Activated T-cell treated with anti-CD3 and anti-CD28 coated beads for 4 hours (primary cell): ENCODE measurements at regions not wholly inside any gene's neighbourhood (a gene's known extent, or its start where the extent isn't known, plus 50 kb on each side); places are given as distances from the start of the nearest gene placed in this dataset.
"Not testable (repeated sequence)": the region's sequence is repeated elsewhere in the genome, so short reads cannot be mapped to it uniquely, and the experiment has no call there.

Source experiments
- DNase-seq: peaks from one replicate; pipeline ENCODE4 v3.0.0-alpha.2; 2020

DNA sequence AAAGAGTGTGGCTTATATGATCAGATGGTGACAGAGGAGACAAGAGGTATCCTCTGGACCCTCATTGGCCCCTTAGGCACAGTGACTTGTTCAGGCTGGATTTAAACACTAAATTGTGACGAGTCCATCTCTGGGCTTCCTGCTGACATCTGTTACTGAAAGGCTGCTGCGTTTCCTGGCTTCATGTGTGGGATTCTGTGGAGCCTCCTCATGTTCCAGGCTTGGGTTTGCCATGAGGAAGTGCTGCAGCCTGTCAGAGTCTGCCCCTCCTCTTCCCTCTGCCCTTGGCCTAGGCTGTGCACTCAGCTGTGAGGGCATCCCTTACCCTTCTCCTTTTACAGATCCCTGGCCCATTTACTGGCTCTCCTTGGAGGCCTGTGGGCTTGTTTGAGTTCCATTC, 159.1 kb upstream of the TTC29 start:
- DNase-seq: no peak

DNA sequence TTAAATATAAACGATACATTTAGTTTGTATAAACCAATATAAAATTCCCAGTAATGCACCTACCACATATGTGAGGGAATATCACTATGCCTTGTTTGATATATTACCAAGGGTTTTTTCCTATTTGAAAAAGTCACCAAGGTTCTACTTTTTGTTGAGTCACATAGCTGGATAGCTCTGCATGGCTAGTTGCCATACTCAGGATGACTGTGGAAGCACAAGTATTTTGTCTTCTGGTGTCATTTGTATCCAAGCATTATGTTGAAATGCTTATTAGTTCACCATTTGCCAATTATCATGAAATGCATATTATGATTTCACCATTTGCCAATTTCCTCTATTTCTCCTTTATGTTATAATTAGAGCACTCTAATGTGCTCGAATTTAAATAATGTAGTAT, 162.7 kb upstream of the TTC29 start:
- no peak for DNase-seq

DNA sequence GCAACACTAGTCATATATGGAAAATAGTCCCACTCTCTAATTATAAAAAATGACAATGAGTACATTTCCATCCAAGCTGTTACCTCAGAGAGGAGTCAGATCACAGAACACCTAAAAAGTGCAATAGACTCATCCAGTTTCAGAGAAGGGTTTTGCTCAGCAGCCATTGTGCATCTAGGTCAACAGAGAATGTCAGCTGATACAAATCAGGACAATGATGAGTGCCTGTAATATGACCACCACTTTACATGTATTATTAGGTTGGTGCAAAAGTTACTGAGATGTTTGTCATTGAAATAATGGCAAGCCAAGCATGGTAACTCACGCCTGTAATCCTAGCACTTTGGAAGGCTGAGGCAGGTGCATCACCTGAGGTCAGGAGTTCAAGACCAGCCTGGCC, 164.1 kb upstream of the TTC29 start:
- no peak for DNase-seq

DNA sequence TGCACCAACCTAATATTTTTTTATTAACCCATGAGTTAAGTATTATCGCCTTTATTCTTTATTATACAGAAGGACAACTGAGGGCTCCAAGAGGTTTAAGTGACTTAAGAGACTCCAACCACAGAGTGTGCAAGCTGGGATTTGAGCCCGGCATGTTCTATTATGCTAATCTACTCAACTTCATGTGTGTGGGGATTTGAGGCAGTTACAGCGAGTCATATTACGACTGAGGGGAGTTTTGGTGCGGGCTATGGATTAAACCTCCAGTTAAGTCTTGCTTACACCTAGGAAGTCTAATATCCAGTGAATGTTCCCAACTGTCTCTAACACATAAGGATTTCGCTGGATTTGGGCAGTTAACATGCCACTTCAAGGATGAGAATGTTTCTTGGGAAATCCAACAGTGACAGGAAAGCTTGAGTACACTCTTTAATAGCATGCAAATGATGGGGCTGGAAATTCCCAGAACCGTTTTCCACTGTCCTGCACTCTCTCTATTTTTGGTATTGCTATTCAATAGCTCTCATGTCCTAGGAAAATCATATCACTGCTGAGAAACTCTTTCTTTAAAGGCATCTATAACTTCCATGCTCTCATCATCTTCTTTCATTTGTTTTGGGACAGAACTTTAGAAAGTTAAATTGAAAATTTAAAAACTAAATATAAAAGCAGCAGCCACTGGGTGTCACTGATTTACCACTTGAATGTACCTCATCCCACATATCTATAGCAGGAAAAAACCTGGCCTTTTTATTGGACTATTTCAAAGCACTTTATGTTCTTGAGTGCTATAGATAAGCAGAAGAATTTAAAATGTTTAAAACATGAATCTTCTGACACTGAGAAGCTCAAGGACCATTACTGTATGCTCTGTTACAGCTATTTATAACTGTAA, 165.1 kb upstream of the TTC29 start:
- no peak for DNase-seq

DNA sequence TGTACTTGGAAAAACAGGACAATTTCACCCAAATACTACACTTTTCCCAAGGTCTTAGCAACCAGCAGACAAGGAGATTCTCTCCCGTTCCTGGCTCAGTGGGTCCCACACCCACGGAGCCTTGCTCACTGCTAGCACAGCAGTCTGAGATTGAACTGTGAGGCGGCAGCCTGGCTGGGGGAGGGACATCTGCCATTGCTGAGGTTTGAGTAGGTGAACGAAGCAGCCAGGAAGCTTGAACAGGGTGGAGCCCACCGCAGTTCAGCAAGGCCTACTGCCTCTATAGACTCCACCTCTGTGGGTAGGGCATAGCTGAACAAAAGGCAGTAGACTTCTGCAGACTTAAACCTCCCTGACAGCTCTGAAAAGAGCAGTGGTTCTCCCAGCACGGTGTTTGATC, 166.5 kb upstream of the TTC29 start:
- DNase-seq: not testable (repeated sequence)

DNA sequence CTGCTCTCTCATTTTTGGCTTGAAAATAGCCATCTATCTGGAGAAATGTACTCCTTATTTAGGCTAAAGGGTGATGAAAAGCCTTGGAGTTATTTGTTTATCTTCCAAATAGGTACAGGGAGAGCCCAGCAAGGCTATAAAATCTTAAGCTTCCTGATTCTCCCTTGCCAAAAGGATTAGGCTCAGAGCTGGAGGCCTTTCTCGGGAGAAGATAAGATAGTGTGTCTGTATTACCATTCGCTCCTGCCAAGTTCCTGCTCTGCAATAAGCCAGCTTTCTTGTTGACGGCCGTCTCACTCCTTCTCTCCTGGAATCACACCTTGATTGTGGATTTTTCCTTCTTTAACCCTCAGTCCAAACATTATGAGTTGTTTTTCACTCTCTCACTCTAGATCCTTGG, 171.8 kb upstream of the TTC29 start:
- DNase-seq: no peak

DNA sequence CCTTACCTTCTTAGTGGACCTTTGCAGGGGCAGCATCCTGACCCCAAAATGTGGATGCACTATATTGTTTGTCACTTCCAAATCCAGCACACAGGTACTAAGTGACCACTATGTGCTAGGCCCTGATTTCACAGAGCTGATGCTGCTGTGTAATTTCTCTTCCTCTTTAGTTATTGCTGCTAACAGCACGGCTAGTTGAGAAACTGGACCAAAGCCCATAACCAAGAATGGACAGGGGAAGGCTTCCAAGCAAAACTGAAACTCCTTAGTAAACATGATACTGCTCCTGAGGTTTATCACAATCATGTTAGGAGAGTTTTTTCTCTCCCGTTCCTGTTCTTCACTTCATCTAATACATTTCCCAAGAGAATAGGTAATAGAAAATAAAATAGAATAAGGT, 172.9 kb upstream of the TTC29 start:
- no peak for DNase-seq

DNA sequence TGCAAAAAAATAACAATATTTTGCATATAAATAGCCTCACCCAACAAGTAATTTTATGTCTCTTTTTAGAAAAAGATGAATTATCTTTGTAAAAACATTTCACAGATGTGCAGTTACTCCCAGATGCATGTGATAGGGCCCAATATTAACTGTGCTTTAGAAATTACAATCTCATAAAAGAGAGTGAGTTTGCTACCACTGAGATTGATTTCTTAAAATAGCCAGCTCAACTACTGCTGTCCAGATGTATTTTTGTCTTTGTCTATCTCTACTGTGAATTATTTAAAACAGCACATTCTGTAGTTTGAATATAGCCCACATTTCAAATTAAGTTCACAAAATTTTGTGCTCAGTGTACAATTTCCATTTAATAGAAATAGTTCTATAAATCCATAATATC, 177.0 kb upstream of the TTC29 start:
- DNase-seq: no peak

DNA sequence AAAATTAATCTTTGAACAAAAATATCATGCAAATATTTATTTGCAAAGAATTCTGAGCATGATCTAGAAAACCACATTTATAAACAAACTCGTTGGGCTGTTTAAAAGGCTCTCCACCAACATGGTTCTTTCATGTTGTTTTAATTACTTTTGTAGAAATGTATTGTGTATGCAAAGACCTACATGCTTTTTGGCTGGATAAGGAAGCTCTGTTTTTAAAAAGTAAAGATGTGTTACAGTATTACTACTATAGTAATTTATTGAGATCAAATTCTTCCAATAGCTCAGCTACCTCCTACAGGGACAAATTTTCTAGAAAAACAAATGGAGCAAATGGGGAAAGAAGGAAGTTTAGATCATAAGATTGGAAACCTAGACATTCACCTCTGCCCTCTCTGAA, 177.5 kb upstream of the TTC29 start:
- no peak for DNase-seq

DNA sequence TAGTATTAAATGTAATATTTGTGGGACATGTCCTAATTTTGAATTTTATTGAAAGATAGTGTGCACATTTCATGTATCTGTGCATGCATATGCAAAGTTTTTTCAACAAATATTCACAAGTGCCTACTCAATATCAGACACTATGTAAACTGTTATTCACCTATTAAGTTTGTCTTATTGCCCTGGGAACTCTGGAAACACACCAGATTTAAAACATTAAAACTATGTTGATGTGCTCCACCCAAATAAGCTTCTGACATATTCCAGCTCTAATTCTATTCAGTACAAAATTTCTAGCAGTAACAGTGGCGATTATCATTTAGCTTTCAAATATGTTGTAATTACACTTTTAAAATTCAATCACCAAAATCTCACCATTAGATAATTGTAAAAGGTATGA, 183.1 kb upstream of the TTC29 start:
- no peak for DNase-seq

DNA sequence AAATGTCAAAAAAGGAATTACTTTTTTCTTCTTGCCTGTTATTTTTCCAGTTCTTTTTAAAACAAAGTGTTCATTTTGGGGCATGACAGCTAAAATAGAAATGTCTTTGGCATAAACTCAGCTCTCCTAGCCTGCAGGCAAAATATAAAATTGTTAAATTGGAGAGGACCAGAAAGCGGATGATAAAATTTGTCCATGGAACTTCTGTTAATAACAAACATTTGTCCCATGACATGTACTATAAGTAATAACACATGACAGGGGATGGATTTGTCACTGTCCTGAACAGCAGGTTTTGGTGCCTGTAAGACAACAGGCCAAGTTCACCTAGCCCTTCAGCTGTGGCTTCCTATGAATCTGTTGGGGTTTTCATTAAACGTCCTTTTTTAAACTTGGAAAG, 184.0 kb upstream of the TTC29 start:
- DNase-seq: no peak

DNA sequence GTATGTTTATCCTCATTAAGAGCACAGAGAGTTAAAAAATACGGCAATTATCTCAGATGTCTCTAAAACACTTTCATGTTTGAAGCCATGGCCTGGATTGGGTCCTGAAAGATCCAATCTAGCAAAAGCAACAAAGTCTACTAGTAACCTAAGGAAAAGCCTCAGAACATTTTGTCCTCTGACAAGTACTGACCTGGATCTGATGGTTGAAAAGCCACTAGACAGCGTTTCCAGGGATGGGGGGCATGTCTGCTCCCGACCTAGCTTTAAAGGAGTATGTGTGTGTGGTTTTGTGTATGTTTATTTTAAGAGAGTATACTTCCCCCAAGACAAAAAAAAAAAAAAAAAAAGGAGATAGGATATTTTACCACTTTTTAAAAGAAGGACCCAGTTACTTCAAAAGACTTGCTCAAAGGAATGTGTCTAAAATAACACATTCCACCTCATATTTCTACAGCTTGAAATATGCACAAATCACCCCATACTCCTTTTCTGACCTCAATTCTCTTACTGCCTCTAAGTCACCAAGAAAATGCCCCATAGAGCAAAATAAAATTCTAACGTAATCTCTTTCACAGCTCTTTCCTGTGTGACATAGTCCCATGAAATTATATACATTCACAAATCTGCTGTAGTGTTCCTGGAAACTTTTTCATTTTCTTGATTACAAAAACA, 189.0 kb upstream of the TTC29 start:
- DNase-seq: no peak

DNA sequence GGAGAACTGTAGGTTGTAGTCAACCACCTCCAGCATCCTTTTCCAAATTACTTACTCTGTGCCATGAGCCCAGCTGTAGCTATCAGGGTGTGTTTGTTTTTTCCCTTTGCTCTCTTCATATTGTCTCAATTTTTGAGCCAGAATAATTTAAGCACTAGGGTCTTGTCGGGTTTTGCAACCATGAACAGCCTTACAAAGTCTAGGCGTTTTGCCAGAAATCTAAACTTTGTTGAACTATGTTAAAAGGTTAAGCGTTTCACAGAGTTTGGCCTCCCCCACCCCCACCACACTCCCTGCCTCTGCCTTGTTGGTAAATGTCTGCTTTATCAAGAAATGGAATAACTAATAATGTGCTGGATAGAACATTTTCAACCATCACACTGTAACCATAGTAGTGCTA, 190.6 kb upstream of the TTC29 start:
- DNase-seq: no peak

DNA sequence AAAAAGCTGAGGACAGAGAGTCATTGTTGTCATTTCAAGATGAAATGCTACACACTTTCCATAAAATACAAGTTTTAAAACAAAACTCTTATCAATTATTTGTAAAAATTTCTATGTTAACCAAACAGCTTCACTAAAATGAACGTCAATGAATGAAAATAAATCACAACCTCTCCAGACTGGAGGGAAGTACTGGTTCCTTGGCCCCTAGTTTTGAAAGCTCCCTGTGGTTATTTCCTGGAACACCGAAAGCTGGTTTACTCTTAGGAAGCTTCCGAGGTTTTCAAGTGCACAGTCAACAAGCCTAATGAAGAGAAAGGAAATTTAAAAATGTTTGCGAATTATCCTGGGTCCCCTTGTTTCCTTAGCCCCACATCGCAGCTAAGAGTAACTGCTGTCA, 191.1 kb upstream of the TTC29 start:
- DNase-seq: no peak

DNA sequence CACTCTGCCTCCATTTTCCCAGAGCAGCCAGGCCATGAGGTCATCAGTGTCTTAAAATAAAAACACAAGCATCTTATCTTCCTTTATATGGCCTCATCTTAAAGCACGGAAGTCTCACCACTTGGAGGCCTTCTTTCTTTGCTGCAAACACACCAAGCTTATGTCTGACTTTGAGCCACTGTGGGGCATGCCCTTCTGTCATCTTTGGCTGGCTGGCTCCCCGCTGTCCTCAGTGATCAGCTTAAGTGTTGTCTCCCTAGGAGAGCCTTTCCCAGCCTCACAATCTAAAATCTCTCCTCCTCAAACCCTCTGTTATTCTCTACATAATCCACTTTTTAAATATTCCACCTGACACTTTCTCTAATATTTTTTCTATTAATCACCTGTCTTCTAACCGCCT, 191.6 kb upstream of the TTC29 start:
- DNase-seq: no peak

DNA sequence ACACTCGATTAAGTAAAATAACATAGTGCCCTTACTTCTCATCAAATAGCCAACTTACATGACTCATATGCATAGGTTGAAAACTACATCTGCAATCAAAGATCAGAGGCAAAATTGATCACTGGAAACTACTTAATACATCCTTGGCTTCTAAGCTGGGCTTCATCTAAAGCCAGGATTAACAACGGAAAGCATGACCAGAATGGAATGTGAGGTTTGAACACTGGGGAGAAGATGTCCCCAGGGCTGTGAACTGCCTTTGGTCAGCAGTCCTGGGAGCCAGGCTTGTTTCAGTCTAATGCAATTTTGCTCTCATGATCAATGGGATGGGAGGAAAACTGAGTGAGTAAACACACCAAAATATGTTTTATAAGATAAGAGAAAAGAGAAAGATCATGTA, 192.5 kb upstream of the TTC29 start:
- DNase-seq: no peak

DNA sequence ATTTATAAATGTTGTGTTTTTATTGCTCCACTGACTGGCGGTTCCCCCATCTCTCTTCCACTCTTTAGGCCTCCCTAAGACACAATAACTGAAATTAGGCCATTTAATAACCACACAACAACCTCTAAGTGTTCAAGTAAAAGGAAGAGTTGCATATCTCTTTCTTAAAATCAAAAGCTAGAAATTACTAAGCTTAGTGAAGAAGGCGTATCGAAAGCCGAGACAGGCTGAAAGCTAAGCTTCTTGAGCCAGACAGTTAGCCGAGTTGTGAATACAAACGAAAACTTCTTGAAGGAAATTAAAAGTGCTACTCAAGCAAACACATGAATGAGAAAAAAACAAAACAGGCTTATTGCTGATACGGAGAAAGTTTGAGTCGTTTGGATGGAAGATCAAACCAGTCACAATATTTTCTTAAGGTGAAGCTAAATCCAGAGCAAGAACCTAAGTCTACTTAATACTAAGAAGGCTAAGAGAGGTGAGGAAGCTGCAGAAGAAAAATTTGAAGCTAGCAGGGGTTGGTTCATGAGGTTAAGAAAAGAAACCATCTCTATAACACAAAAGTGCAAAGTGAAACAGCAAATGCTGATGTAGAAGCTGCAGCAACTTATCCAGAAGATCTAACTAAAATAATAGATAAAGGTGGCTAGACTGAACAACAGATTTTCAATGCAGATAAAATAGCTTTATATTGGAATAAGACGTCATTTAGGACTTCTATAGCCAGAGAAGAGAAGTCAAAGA, 194.0 kb upstream of the TTC29 start:
- no peak for DNase-seq

DNA sequence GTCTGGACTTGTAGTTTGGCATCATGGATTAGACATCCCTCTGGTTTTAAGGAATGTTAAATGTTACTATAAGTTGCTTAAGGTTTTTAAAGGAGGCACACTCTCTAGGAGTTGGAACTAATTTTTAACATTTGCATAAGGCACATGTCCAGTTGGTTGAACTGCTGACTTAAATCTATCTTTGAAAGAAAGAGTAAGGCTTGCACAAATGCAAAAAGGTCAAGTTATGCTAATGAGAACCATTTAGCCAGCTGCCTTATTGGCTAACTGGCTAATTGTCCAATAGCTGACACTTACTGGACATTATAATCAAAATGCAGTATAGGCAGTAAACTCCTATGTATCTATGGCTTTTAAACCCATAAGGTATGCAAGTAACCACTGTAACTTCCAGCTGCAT, 206.1 kb upstream of the TTC29 start:
- DNase-seq: no peak

DNA sequence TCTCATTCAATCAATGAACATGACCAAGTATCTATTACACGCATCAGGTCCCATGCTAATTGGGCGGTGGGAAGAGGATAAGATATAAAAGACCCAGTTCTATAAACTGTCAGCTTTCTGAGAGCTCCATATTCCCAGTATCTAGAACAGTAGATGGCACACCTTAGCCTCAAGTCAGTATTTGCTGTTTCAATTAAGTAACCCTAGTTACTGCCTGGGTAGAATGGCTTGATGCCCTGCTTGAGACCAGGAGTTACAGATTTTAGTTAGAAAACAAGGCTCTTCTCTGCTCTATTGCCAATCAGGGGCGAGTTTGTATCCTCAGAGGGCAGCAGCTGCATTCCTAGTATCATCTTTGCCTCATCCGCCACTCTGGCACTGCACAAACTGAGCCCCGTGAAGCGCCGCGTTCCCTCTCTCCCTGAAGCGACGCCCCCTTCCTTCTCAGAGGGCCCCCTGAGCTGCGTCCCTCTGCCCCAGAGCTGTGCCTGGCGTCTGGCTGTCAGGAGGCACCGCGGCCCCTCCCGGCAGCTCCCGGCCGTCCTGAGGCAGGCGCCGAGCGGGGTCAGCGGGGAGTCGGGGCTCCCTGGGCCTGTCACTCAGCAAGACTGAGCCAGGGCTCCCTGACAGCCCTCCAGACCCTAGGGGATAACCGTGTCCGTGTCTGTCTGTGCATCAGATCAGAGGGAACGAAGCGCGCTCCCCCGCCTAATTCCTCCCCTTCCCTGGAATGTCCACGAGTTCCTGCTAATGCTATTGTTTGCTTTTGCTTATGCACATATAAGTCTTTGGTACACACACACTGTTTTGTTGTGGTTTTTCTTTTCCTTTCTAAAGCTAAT, 212.4 kb upstream of the TTC29 start:
- no peak for DNase-seq

DNA sequence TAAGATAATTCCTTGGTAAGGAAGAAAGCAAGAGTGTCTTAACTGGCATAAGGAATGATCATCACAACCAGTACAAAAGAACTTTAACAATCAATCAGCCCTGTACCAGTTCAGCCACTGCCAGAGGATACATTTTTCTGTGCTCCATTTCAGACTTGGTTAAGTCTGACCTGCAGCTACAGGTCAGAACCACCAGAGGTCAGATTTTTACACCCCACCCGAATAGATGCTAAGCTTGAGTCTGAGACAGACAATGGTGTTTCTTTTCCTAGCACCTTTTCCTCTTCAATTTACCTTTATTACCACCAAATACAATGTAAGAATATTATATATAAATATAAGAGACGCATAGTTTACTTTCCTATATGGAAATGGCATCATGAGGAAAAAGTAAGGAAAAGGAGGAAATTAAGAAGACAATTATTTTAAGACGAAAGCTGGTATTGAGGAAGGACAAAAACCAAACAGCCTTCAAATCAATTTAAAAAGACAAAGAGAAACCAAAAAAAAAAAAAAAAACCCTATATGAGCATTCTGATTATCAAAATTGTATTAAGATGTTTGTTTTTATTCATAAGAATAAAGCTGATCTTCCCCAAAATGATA, 215.3 kb upstream of the TTC29 start:
- no peak for DNase-seq

DNA sequence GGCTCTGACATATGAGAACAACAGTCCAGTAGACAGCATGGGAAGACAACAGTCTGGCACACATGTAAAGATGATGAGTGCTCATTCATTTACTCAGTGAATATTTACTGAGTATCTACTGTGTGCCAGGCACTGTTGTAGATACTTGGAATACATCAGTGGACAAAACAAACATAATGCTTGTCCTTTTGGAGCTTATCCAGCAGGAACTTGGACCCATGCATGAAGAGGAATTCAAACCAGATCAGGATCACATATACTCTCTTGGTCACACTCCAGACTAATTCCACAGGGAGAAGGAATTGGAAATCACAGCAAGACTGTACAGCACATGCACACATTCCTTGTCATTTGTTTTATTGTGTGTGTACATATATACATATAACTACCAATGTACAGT, 217.6 kb upstream of the TTC29 start:
- no peak for DNase-seq

DNA sequence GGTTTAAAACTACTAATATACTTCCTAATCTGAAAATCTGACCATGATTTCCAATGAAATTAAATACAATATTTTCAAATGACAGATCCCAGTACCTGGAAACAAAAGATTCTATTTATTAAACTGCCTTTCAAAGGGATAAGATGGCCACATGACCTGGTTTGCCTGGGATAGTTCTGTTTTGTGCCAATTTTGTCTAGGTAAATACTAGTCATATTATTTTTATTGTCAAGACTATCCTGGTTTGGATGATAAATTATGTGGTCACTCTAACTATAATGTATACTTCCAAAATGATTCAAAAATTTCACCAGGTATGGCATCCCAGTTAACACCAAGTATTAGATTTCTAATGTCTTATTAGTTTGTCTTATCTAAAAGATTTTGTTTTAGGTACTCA, 222.5 kb upstream of the TTC29 start:
- DNase-seq: not testable (repeated sequence)

DNA sequence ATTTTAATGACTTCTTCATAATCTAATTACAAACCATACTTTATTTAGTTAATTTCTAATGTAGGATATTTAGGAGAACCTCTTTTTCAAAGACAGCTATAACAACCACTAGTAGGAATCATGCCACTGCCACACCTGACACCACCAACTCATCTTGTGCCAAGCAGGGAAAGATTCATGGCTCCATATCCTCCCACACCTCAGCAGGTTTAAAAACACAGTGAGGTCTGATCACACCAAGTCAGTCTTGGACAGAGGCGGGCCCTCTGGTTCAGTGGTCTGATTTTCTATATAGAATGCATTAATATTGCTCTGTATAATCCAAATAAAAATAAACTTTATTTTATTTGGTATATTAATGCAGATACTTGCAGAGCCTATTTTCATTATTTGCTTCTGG, 227.7 kb upstream of the TTC29 start:
- DNase-seq: no peak
